Kidney epithelial cell (primary cell): ENCODE measurements at regions not wholly inside any gene's neighbourhood (a gene's known extent, or its start where the extent isn't known, plus 50 kb on each side); places are given as distances from the start of the nearest gene placed in this dataset.

Source experiments
- DNase-seq: peaks from one replicate; pipeline ENCODE4 v3.0.0-alpha.2; 2010; ENCODE audit warnings: low read depth
- H3K27me3 ChIP-seq: 2 replicates; pipeline ENCODE4 v1.6.0; 2011; ENCODE audit warnings: low read length; ENCODE audit not compliant: control insufficient read depth, insufficient read depth
- H3K36me3 ChIP-seq: 2 replicates; pipeline ENCODE4 v1.5.1; 2011; ENCODE audit warnings: low read length; ENCODE audit not compliant: control insufficient read depth, insufficient read depth
- H3K4me3 ChIP-seq: 2 replicates; pipeline ENCODE4 v1.5.1; 2011; ENCODE audit warnings: low read depth, mild to moderate bottlenecking, control low read depth, low read length
- TF ChIP-seq, protein P1 (sequence below): IDR thresholded peaks from 2 replicates; pipeline ENCODE4 v1.5.1; 2011; ENCODE audit warnings: mild to moderate bottlenecking, moderate library complexity, low read length, control low read depth, inconsistent platforms; ENCODE audit not compliant: insufficient read depth, poor library complexity, severe bottlenecking

DNA sequence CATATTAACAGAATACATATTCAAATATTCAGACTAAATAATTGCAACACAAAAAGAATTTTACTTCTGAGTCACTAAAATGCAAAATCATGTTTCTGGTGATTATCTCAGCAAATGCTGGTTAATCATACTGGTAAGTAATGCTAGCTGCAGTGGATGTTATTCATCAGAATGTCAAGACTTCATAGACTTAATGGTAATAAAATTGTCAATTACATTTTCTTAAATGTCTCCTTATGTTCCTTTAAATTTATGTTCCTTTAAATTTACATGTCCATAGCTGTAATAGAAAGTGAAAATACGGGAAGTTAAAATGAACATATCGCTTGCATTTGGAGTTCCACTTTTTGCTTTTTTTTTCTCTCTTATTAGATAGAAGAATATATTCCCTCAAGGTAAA is 853.0 kb downstream of the SLITRK6 start:
- DNase-seq, result no peak
- Histone ChIP-seq H3K27me3 (no peaks in the 10 kb centered on the region), H3K4me3 (no peak overlapping the region), H3K36me3 (no peaks in the 10 kb centered on the region)
- TF ChIP-seq, protein P1, sequence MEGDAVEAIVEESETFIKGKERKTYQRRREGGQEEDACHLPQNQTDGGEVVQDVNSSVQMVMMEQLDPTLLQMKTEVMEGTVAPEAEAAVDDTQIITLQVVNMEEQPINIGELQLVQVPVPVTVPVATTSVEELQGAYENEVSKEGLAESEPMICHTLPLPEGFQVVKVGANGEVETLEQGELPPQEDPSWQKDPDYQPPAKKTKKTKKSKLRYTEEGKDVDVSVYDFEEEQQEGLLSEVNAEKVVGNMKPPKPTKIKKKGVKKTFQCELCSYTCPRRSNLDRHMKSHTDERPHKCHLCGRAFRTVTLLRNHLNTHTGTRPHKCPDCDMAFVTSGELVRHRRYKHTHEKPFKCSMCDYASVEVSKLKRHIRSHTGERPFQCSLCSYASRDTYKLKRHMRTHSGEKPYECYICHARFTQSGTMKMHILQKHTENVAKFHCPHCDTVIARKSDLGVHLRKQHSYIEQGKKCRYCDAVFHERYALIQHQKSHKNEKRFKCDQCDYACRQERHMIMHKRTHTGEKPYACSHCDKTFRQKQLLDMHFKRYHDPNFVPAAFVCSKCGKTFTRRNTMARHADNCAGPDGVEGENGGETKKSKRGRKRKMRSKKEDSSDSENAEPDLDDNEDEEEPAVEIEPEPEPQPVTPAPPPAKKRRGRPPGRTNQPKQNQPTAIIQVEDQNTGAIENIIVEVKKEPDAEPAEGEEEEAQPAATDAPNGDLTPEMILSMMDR, result no peak

DNA sequence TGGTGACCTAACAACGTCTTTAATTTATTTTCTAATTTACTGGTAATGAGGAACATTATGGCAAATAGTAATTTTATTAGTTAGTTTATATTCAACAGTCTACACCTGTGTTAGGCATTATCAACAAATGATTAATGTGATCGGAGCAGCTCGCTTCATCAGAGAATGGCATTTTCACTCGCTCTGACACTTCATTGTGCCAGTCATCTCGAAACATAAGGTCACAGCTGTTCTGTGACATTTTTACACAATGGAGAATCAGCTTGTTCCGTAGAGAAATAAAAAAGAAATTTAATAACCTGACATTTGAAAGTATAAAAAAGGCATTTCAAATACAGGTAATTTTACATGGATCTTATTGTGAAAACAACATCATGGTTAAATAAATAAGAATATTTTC is 858.4 kb downstream of the SLITRK6 start:
- H3K27me3 ChIP-seq, result no peaks in the 10 kb centered on the region

DNA sequence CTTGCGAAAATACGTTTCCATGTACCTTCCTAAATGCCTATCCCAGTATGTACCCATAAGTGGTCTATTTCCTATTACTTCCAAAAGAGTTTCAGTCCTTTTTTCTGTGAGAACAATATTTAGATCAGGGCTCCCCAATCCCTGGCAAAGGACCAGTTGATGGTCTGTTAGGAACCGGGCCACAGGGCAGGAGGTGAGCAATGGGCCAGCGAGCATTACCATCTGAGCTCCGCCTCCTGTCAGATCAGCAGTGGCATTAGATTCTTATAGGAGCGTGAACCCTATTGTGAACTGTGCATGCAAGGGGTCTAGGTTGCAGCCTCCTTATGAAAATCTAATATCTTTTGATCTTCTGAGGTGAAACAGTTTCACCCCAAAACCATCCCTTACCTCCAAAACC is 859.1 kb downstream of the SLITRK6 start:
- DNase-seq, result no peak
- Histone ChIP-seq H3K36me3 (no peaks in the 10 kb centered on the region), H3K4me3 (no peak overlapping the region), H3K27me3 (no peaks in the 10 kb centered on the region)
- TF ChIP-seq, protein P1, result no peak

More for the DNA sequence above, 858.4 kb downstream of the SLITRK6 start:
- DNase-seq, result no peak
- no peak overlapping the region for H3K4me3 ChIP-seq
- H3K36me3 ChIP-seq, result no peaks in the 10 kb centered on the region
- TF ChIP-seq, protein P1, result no peak

DNA sequence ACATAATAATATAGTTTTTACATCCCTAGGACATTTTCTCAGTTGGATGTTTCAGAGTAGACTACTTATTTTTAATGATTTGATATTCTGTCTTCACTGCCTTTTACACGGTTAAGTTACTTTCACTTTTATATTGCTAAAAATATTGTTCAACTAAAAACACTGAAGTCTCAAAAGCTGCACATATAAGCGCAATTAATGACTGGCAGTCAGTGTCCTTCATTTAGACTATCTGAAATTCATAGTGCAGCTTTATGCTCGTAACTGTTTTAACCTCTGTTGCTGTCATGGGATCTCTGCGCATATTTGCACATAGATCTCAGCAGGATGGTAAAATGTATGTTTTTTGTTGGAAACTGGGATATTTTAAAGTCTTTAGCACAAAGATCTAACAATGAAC is 864.3 kb downstream of the SLITRK6 start:
- no peak for DNase-seq
- TF ChIP-seq, protein P1, result no peak
- H3K4me3 ChIP-seq, result no peak overlapping the region
- no peaks in the 10 kb centered on the region for H3K36me3 ChIP-seq
- no peaks in the 10 kb centered on the region for H3K27me3 ChIP-seq

DNA sequence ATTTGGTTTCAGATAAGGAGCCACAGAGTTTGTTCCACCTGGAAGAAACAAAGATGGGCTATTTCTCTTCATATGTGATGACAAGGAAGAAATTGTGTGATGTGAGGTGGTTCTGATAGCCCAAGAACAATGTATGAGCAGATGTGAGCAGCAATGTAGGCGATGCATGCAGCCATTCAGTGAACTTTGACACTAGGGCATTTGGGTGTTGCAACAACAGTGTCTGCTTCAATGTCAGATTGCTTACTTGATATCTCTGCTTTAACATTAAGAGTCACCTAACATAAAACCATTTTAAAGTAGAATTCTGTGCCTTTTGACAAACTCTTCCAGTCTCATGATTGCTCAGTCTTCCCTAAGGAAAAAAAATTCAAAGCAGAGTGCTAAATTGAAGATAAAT is 865.4 kb downstream of the SLITRK6 start:
- DNase-seq, result no peak
- TF ChIP-seq, protein P1, result no peak
- H3K36me3 ChIP-seq, result no peaks in the 10 kb centered on the region
- H3K27me3 ChIP-seq, result no peaks in the 10 kb centered on the region
- no peak overlapping the region for H3K4me3 ChIP-seq

DNA sequence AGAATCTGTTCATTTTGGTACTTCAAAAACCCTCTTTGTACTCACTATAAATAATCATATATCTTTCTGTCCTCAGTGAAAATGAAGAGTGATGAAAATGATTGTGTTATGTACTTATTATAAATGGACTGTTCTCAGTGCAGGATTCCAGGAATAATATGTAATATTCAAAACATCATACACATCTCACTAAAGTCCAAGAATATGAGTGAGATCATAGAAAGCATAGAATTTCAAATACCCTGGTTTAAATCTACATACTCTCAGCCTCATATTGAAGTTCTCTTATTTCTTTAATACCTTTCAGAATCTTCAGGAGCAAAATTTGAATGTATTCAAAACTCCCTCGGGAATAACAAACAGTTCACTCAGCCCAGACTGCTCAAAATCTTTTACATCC is 868.0 kb downstream of the SLITRK6 start:
- Histone ChIP-seq H3K4me3 (no peak overlapping the region), H3K27me3 (no peaks in the 10 kb centered on the region), H3K36me3 (no peaks in the 10 kb centered on the region)
- TF ChIP-seq, protein P1, result no peak
- no peak for DNase-seq
